Right cardiac atrium (tissue), 5 donors: ENCODE measurements at regions not wholly inside any gene's neighbourhood (a gene's known extent, or its start where the extent isn't known, plus 50 kb on each side); places are given as distances from the start of the nearest gene placed in this dataset.
"Not testable (repeated sequence)": the region's sequence is repeated elsewhere in the genome, so short reads cannot be mapped to it uniquely, and the experiment has no call there.

ENCODE experiments used
- ATAC-seq, 2 donors: fragments of 200-7000 bp; cut with Tn5 transposase; one replicate each; pipeline versions ENCODE4 v1.8.0 to v1.9.1; 2020; ENCODE audit warnings: moderate library complexity in 2 of 2, mild to moderate bottlenecking in 1 of 2
- DNase-seq, 3 donors: peaks; one replicate each; pipeline ENCODE4 v3.0.0-alpha.2; 2020
- H3K27ac ChIP-seq: one replicate; pipeline ENCODE4 v1.5.1; 2013; ENCODE audit warnings: mild to moderate bottlenecking, low read length, control low read depth, moderate library complexity
- H3K27me3 ChIP-seq: one replicate; pipeline ENCODE4 v1.6.1; 2013; ENCODE audit not compliant: control insufficient read depth, insufficient read depth
- H3K4me1 ChIP-seq: one replicate; pipeline ENCODE4 v1.6.1; 2013; ENCODE audit warnings: low read length; ENCODE audit not compliant: control insufficient read depth, insufficient read depth
- H3K4me3 ChIP-seq: one replicate; pipeline ENCODE4 v1.5.1; 2013; ENCODE audit warnings: low read length, control low read depth
- H3K9me3 ChIP-seq: one replicate; pipeline ENCODE4 v1.6.1; 2013; ENCODE audit warnings: low read length; ENCODE audit not compliant: control insufficient read depth
- WGBS: extraction: QIAGEN DNeasy Blood & Tissue Kit; methylation state at CpG from one replicate; pipeline ENCODE4 v1.1.7; 2013; 5-methylcytosine and 5-hydroxymethylcytosine counted together
- intact Hi-C, 4 donors: fragments of 100-400 bp; cut with DNase I; formaldehyde crosslinking; loops; one replicate each; pipeline versions ENCODE4 v1.11.0 to v1.14.0; 2022 to 2023
- donor health status: healthy with polysubstance abuse.
- donor health status: DM: no; HTN: yes; CAD: no.
- donor health status: DM: no; HTN: no; CAD: no.
- donor health status: DM: no; HTN: yes; CAD: no; lungs with severe emphysema.
- donor health status: DM: yes; HTN: yes; CAD: no.

DNA sequence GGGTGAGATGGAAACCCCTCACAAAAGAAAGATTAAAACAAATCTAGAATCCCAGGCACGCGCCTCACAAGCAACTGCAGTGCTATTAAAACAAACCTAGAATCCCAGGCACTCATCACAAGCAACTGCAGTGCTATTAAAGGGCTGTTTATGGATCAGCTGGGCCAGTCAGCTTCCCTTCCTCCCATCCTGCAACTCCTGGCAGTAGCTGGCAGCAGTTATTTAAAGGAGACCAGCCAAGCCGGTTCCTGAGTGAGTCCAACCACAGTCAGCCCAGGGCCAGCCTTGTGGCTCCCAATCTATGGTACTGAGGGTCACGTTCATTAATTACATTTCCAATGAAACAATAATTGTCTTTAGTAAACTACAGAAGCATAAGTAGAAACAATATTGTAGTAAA is 1673.5 kb downstream of the SPATA31A7 start:
- peak; percentile 24 to 64 (median 57) for DNase-seq
- H3K27ac ChIP-seq, H3K4me1 ChIP-seq, H3K4me3 ChIP-seq, H3K27me3 ChIP-seq, ATAC-seq, intact Hi-C loops, H3K9me3 ChIP-seq: not testable (repeated sequence)
- 29% methylated on average over 4 of the region's 4 CpGs for WGBS

DNA sequence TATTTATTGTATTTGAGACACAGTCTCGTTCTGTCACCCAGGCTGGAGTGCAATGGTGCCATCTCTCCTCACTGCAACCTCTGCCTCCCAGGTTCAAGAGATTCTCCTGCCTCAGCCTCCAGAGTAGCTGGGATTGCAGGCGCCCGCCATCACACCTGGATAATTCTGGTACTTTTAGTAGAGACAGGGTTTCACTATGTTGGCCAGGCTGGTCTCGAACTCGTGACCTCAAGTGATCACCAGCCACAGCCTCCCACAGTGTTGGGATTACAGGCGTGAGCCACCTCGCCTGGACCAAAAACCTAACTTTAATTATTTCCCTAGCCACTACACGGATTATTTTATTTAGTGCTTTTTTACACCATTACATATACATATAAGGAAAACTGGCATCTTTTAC is 1674.0 kb downstream of the SPATA31A7 start:
- ATAC-seq, H3K9me3 ChIP-seq, H3K27me3 ChIP-seq, H3K27ac ChIP-seq, intact Hi-C loops, H3K4me3 ChIP-seq, H3K4me1 ChIP-seq: not testable (repeated sequence)
- peak in 1 of 3 donors; percentile 60 for DNase-seq
- 70% methylated on average over 8 of the region's 8 CpGs for WGBS

GRCh38 chr9:62864481-62865469 is 1674.9 kb downstream of the SPATA31A7 start:
- intact Hi-C loops, H3K27ac ChIP-seq, H3K4me1 ChIP-seq, H3K27me3 ChIP-seq, H3K9me3 ChIP-seq: not testable (repeated sequence)
- 18% methylated on average over 28 of the region's 28 CpGs for WGBS
- ATAC-seq (peak; percentile 86 to 87), DNase-seq (peak; percentile 65 to 87 (median 76))
- H3K4me3 ChIP-seq: peak overlapping the region; percentile 30

DNA sequence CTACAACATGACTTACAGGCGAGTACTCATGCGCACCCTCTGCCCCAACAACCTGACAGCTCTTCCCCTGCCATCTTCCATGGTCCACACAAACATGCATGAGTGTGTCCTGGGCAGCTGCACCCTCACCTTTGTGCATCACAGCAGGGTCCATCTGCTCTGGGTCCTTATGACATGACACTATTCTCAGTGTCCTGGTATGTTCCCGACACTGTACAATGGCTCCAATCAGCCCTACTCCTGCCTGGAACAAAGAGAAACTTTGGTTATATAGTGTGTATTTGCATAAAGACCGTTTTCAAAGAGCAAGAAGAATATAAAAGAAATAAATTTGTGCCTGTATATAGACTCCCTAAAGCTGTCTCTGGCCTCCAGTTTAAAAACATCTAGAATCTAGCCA is 1679.2 kb downstream of the SPATA31A7 start:
- H3K4me3 ChIP-seq, H3K27ac ChIP-seq, DNase-seq, intact Hi-C loops, H3K27me3 ChIP-seq, ATAC-seq, H3K9me3 ChIP-seq, H3K4me1 ChIP-seq: not testable (repeated sequence)
- 77% methylated on average over 4 of the region's 4 CpGs for WGBS

DNA sequence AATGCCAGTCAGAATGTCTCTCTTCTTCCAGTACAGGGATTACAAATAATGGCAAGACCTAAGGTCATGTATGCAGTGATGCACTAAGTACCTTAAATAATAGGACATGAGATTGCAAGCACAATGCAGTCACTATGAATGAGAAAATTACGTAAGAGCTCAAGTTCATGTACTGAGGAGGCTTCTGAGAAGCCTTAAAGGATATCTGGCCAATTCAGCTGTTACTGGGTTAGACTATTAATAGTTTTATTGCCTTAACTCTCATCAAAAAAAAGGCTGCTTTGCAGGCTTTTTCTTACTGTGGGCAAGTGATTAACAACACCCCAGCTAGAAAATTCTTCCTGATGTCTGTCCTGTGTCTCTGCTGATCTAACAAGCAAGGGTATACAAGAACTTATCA is 1681.9 kb downstream of the SPATA31A7 start:
- DNase-seq, H3K4me1 ChIP-seq, intact Hi-C loops, H3K27me3 ChIP-seq, H3K4me3 ChIP-seq, H3K9me3 ChIP-seq, H3K27ac ChIP-seq, ATAC-seq: not testable (repeated sequence)
- WGBS: 72% methylated on average over 1 of the region's 1 CpG

GRCh38 chr9:62874213-62874612 is 1684.4 kb downstream of the SPATA31A7 start:
- intact Hi-C loops, H3K27me3 ChIP-seq, H3K4me1 ChIP-seq, H3K4me3 ChIP-seq, DNase-seq, H3K9me3 ChIP-seq, ATAC-seq, H3K27ac ChIP-seq: not testable (repeated sequence)
- 69% methylated on average over 10 of the region's 10 CpGs for WGBS

- H3K9me3 ChIP-seq, H3K4me1 ChIP-seq, H3K27ac ChIP-seq, H3K27me3 ChIP-seq, H3K4me3 ChIP-seq, DNase-seq, intact Hi-C loops: not testable (repeated sequence)
- peak; percentile 45 to 54 for ATAC-seq
- 69% methylated on average over 4 of the region's 4 CpGs for WGBS
These were observed 1685.1 kb downstream of the SPATA31A7 start for GRCh38 chr9:62874745-62875599.

GRCh38 chr9:62877552-62877951 is 1687.7 kb downstream of the SPATA31A7 start:
- H3K27me3 ChIP-seq, intact Hi-C loops, H3K4me3 ChIP-seq: not testable (repeated sequence)

GRCh38 chr9:62877987-62878386 is 1688.2 kb downstream of the SPATA31A7 start:
- 72% methylated on average over 7 of the region's 7 CpGs for WGBS
- H3K27me3 ChIP-seq, H3K9me3 ChIP-seq, H3K4me1 ChIP-seq, DNase-seq, intact Hi-C loops, H3K27ac ChIP-seq, H3K4me3 ChIP-seq, ATAC-seq: not testable (repeated sequence)

More at GRCh38 chr9:62877552-62877951, 1687.7 kb downstream of the SPATA31A7 start:
- not testable (repeated sequence) for H3K9me3 ChIP-seq, H3K27ac ChIP-seq, H3K4me1 ChIP-seq, ATAC-seq, DNase-seq

- 56% methylated on average over 6 of the region's 6 CpGs for WGBS
- H3K27me3 ChIP-seq, H3K4me3 ChIP-seq, ATAC-seq, DNase-seq, H3K9me3 ChIP-seq, H3K27ac ChIP-seq, intact Hi-C loops, H3K4me1 ChIP-seq: not testable (repeated sequence)
These were observed 1690.6 kb downstream of the SPATA31A7 start for GRCh38 chr9:62880453-62880852.

DNA sequence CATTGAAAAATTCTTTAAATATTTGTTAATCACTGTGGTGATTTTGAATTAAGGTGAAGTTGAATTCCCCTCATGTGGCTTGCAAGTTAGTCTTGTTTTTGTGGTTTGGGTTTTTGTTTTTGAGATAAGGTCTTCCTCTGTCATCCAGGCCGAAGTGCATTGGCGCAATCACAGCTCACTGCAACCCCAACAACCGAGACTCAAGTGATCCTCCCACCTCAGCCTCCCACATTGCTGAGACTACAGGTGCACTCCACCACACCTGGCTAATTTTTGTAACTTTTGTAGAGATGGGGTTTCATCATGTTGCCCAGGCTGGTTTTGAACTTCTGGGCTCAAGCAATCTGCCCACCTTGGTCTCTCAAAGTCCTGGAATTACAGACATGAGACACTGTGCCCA is 1691.1 kb downstream of the SPATA31A7 start:
- H3K4me1 ChIP-seq, DNase-seq, H3K27me3 ChIP-seq, ATAC-seq, H3K9me3 ChIP-seq, H3K4me3 ChIP-seq, intact Hi-C loops, H3K27ac ChIP-seq: not testable (repeated sequence)
- 80% methylated on average over 3 of the region's 3 CpGs for WGBS
